Eye (tissue), 1 donor: ENCODE measurements at regions not wholly inside any gene's neighbourhood (a gene's known extent, or its start where the extent isn't known, plus 50 kb on each side); places are given as distances from the start of the nearest gene placed in this dataset.
"Not testable (repeated sequence)": the region's sequence is repeated elsewhere in the genome, so short reads cannot be mapped to it uniquely, and the experiment has no call there.

Experiments
- DNase-seq: peaks from one replicate; pipeline ENCODE4 v3.0.0-alpha.2; 2015

DNA sequence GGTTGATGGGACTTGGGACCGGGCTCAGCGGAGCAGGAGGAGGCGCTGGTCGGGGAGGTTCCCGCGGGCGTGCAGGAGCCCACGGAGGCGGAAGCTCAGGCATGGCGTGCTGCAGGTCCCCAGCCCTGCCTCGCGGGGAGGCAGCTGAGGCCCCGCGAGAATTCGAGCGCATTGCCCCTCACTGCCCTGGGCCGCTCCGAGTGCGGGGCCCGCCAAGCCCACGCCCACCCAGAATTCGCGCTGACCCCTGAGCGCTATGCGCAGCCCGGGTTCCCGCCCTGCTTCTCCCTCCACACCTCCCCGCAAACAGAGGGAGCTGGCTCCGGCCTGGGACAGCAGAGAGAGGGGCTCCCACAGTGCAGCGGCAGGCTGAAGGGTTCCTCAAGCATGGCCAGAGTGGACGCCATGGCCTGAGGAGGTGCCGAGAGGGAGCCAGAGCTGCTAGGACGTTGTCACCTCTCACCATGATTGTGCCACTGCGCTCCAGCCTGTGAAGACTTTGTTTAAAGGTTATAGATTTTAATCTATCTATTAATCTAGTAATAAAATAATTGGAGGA is 357.2 kb upstream of the RGPD4 start:
- no peak for DNase-seq

- no peak for DNase-seq
Measured at GRCh38 chr2:107473150-107473549, 353.5 kb upstream of the RGPD4 start.

- no peak for DNase-seq
Measured at GRCh38 chr2:107475859-107476258, 350.8 kb upstream of the RGPD4 start.

DNA sequence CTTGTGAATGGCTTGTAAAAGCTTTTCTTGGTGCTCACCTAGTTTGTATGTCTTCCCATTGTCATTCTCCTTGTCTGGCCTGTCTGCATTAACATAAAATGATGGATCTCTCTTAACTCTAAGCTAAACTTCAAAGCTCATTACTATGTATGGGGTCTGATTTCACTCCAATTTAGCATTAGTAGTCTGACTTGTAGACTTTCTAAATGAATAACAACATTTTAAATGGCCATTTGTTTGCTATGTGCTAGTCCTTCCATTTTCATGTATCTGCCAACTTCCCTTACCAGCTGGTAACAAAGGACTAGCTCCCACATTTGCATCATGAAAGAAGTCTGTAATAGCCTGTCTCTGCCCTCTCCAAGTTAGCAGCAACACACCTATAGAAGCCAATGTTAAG is 324.2 kb upstream of the RGPD4 start:
- DNase-seq: no peak

- no peak for DNase-seq
Measured at GRCh38 chr2:107511970-107512789, 314.5 kb upstream of the RGPD4 start.

- DNase-seq: no peak
Measured at GRCh38 chr2:107525406-107525805, 301.3 kb upstream of the RGPD4 start.

GRCh38 chr2:107529146-107529545 is 297.5 kb upstream of the RGPD4 start:
- DNase-seq: peak; percentile 36

DNA sequence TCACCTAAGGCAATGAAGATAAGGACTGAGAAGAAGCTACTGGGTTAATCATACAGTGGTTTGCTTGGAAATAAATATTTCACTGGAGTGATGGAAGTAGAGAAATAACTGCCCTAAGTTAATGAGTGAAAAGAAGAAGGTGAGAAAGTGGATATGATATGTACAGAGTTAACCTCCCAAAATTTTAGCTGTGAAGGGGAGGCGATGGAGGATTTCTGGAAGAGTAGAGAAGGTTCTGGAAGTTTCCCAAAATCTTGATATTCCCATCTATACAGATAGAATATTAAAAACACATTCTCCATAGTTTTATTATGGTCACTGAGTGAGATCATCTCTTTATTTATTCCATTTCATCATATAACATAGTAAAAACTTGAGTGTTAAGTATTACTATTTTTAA is 296.6 kb upstream of the RGPD4 start:
- no peak for DNase-seq

- no peak for DNase-seq
Measured at GRCh38 chr2:107534926-107535325, 291.8 kb upstream of the RGPD4 start.

- DNase-seq: not testable (repeated sequence)
Measured at GRCh38 chr2:107535905-107536689, 290.6 kb upstream of the RGPD4 start.

DNA sequence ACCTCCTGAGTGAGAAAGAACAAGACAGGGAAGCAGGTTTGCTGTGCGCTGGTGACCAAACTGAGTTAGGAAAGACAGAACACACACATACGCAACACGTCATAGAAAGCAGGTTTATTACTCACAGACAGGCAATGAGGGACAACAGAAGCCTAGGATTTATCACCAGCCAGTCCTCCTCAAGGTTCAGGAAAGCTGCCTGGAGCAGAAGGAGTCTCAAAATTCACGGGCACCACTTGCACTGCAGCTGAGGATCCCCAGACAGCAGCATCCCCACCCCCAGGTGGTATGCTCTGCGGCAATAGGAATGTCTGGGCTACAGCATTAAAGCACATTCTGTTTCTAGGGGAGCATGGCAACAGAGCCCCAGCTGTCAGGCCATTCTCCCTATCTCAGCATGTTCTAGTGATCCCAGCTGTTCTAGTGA is 284.4 kb upstream of the RGPD4 start:
- peak; percentile 40 for DNase-seq

GRCh38 chr2:107543793-107544192 is 282.9 kb upstream of the RGPD4 start:
- DNase-seq: no peak

DNA sequence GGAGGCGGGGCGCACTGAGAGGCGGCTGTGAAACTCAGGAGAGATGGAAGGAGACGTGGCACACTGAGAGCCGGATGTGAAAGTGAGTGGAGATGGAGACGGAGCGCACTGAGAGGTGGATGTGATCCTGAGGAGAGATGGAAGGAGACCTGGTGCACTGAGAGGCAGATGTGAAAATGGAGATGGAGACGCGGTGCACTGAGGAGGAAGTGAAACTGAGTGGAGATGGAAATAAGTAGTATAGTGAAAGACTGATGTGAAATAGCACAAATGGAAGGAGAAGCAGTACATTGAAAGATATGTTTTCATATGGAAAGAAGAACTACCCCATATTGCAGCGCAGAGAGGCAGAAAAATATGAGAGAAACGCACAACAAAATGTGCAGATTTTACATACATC is 281.6 kb upstream of the RGPD4 start:
- DNase-seq: no peak

- DNase-seq: no peak
Measured at GRCh38 chr2:107545851-107546250, 280.8 kb upstream of the RGPD4 start.

- DNase-seq: no peak
Measured at GRCh38 chr2:107548216-107548615, 278.5 kb upstream of the RGPD4 start.

DNA sequence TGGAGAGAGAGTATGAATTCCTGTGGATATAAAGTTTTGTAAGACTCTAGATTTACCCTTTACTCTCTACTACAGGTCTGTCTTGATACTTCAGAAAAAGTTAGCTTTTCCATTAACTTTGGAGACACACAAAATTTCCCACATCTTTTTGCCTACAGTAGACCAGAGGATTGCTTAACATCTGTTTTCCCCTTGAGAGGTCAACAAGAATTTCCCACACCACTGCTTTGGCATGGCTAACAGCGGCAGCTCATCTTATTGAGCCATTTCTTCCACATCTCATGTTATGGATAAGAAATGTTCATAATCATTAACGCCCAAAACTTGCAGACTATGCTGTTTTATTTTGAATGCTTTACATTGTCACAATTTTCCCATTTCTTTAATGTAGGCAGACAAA is 273.6 kb upstream of the RGPD4 start:
- DNase-seq: no peak

DNA sequence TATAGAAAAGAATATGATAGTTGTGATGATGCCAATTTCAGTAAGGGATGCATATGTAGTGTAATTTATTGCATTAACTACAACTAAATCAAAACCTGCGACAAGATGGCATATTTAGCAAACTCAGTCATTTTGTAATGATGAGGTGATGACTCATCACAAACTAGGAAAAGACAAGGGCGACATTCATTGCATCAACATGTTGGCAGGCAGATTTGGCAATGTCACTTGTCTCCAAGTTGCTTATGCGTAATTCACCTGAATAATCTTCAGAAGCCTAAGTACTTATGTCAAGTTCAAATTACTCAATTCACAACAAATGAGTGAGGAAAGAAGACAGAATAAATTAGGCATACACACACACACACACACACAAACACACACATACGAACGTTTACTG is 273.2 kb upstream of the RGPD4 start:
- DNase-seq: no peak

DNA sequence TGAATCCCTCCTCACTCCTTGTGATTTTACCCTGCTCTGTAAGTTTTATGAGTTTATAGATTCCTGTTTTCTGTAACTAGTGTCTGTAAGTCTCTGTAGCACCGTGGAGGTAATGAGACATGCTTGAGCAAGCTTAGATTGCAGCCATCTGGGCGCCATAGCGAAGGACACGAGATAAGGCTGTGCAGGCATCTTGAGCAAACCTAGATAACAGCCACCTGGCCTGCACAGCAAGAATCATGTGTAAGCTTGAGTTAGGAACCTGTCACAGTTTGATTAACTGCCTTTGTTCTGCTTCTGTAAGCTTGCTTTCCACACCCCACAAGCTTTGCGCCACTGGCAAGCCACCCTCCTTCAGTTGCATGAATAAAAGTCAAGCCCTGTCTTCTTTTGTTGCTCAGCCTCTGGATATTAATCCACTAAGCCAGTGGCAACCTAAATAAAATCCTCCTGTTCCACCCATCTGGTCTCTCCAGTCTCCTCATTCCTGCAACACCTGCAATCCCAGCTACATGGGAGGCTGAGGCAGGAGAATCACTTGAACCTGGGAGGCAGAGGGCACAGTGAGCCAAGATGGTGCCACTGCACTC is 270.6 kb upstream of the RGPD4 start:
- DNase-seq: no peak

- no peak for DNase-seq
Measured at GRCh38 chr2:107558295-107558694, 268.4 kb upstream of the RGPD4 start.

GRCh38 chr2:107569496-107569895 is 257.2 kb upstream of the RGPD4 start:
- DNase-seq: peak; percentile 26

GRCh38 chr2:107570876-107571275 is 255.8 kb upstream of the RGPD4 start:
- DNase-seq: no peak

DNA sequence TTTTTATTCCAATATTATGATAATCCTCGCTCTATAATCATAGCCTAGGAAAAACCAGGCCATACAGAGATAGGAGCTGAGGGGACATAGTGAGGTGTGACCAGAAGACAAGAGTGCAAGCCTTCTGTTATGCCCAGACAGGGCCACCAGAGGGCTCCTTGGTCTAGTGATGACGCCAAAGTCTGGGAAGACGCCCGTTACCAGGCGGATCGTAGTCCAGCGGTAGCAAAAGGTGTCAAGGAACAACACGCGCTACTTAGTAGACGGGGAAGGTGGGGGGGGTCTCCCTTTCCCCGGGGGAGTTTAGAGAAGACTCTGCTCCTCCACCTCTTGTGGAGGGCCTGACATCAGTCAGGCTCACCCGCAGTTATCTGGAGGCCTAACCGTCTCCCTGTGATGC is 253.8 kb upstream of the RGPD4 start:
- DNase-seq: not testable (repeated sequence)

- DNase-seq: no peak
Measured at GRCh38 chr2:107576991-107577390, 249.7 kb upstream of the RGPD4 start.

DNA sequence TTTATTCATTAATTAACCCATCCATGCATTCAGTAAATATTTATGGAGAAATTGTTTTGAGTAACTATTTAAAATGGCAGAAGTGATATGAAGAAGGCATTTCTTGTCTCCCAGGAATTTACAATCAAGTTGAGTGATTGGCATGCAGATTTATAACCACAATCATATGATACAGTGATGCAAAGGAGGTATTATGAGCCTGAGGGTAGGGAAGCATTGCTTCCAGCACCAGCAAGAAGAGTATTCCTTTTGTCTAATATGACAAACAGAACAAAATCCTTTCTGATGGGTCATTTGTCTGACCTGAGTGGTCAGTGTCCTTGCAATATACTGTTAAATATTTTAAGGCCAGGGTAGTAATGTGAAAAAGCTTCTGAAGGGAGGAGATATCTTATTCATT is 244.2 kb upstream of the RGPD4 start:
- DNase-seq: no peak
